Ishikawa (cell line): ENCODE measurements at regions not wholly inside any gene's neighbourhood (a gene's known extent, or its start where the extent isn't known, plus 50 kb on each side); places are given as distances from the start of the nearest gene placed in this dataset.

Experiments used
- CEBPB ChIP-seq: IDR thresholded peaks from 2 replicates; pipeline ENCODE4 v1.6.1; 2012
- CREB1 ChIP-seq: IDR thresholded peaks from 2 replicates; pipeline ENCODE4 v1.6.1; 2012; ENCODE audit warnings: low read depth
- EGR1 ChIP-seq: IDR thresholded peaks from 2 replicates; pipeline ENCODE4 v1.6.1; 2012
- EP300 ChIP-seq: IDR thresholded peaks from 2 replicates; pipeline ENCODE4 v1.6.1; 2012; ENCODE audit warnings: borderline replicate concordance
- FOXM1 ChIP-seq: IDR thresholded peaks from 2 replicates; pipeline ENCODE4 v1.6.1; 2012; ENCODE audit warnings: low read depth, borderline replicate concordance
- MAX ChIP-seq: IDR thresholded peaks from 2 replicates; pipeline ENCODE4 v1.6.1; 2012
- NFIC ChIP-seq: IDR thresholded peaks from 2 replicates; pipeline ENCODE4 v1.6.1; 2012
- RAD21 ChIP-seq: IDR thresholded peaks from 2 replicates; pipeline ENCODE4 v1.6.1; 2012; ENCODE audit warnings: low read depth
- TAF1 ChIP-seq: IDR thresholded peaks from 2 replicates; pipeline ENCODE4 v1.6.1; 2012; ENCODE audit warnings: low read depth, mild to moderate bottlenecking
- TCF12 ChIP-seq: IDR thresholded peaks from 2 replicates; pipeline ENCODE4 v1.6.1; 2012; ENCODE audit warnings: low read depth
- TEAD4 ChIP-seq: IDR thresholded peaks from 2 replicates; pipeline ENCODE4 v1.6.1; 2012
- USF1 ChIP-seq: IDR thresholded peaks from 2 replicates; pipeline ENCODE4 v1.6.1; 2012
- YY1 ChIP-seq: IDR thresholded peaks from 2 replicates; pipeline ENCODE4 v1.6.1; 2012; ENCODE audit warnings: low read depth
- ZBTB7A ChIP-seq: IDR thresholded peaks from 2 replicates; pipeline ENCODE4 v1.6.1; 2012; ENCODE audit warnings: low read depth
- TF ChIP-seq, protein P1 (sequence below): IDR thresholded peaks from 2 replicates; pipeline ENCODE4 v1.6.1; 2012; ENCODE audit warnings: low read depth, mild to moderate bottlenecking

DNA sequence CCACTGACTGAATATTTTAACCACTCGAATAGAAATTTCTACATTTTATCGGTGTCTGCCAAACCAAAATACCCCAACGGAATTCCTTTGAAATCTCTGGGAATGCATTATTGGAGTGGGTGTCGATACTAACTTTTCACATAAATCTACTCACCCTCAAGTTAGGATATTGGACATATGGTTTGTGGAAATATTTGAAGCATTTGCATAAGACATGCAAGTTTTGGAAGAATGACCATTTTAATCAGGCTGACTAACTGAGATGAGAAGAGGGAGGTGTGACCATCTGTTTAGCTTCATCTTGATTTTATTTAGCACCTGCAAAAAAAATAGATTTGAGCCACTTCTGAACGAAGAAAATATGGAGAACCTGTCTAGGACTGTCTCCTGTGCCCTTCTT lies 61.2 kb downstream of the KLF6 start:
- TF ChIP-seq YY1: no peak
- TF ChIP-seq CREB1: no peak
- TF ChIP-seq USF1: no peak
- no peak for TF ChIP-seq RAD21
- no peak for TF ChIP-seq EGR1
- TF ChIP-seq TAF1: no peak
- no peak for TF ChIP-seq EP300
- TF ChIP-seq TCF12: no peak

DNA sequence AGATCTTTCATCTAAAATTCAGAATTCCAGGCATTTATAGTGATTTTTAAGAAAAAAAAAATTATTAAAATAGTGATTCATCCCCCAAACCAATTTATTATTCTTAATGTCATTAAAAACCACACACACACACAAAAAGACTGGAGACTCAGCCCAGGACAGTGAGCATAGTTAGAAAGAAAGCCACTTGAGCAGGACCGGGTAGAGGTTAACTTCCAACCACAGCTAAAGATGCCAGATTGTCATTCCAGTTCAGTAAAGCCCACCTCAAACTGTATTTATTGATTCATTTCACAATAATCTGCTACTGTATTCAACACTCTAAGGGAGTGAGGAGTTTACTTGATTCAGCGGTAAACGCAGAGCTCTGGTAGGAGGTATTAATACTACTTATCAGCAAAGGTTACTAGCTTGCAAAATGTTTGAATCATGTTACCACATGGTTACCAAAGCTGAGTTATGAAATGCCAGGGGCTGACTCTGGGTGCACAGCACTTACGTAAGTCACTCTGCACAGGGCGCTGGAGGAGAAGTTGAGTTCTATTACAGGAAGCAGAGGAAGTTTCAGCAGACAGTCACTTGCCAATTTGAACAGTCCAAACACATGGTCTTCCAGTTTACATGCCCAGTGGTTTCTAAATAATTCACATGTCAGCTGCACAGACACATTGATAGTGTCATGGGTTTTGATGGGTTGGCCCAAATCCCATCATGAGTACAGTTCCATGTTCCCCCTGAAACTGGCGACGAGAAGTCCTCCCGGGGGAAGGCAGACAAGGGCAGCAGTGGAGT lies 64.6 kb downstream of the KLF6 start:
- TF ChIP-seq NFIC (no peak), TEAD4 (no peak), ZBTB7A (no peak), EGR1 (no peak), CEBPB (no peak)

DNA sequence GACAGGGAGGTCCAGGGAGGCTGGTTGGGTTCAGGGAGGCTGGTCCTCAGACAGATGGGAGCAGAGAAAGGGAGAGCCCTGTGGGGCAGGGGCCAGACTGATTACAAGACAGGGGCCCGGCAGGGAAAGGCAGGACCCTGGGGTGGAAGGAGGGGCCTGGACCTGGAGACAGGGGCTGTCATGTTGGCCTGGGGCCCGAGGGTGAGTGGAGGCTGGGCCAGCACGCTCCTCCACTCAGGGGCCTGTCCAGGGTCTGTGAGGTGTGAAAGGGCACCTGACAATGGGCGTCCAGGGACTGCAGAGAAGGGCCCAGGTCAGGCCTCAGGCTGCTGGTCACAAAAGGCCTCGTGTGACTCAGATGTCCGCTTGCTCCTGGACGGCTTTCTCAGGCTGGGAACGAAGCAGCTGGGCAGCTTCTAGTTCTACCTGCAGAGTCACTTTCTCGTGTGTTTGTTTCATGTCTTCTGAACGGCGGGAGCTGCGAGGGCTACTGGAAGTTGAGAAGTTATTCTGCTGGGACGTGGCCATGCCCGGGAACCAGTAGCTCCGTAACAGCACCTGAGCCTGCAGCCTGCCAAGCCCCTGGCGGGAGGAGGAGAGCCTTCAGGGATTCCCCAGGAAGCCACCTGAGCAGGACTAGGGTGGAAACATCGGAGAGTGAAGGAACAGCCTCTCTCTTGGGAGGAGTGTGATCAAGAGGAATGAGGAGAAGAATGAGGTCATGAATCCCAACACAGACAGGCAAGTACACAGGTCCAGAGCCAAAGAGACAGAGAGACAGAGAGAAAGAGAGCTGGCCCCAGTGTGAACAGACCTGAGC lies 65.8 kb downstream of the KLF6 start:
- no peak for TF ChIP-seq TEAD4
- TF ChIP-seq YY1: no peak
- no peak for TF ChIP-seq TAF1
- TF ChIP-seq MAX: no peak
- TF ChIP-seq, protein P1, sequence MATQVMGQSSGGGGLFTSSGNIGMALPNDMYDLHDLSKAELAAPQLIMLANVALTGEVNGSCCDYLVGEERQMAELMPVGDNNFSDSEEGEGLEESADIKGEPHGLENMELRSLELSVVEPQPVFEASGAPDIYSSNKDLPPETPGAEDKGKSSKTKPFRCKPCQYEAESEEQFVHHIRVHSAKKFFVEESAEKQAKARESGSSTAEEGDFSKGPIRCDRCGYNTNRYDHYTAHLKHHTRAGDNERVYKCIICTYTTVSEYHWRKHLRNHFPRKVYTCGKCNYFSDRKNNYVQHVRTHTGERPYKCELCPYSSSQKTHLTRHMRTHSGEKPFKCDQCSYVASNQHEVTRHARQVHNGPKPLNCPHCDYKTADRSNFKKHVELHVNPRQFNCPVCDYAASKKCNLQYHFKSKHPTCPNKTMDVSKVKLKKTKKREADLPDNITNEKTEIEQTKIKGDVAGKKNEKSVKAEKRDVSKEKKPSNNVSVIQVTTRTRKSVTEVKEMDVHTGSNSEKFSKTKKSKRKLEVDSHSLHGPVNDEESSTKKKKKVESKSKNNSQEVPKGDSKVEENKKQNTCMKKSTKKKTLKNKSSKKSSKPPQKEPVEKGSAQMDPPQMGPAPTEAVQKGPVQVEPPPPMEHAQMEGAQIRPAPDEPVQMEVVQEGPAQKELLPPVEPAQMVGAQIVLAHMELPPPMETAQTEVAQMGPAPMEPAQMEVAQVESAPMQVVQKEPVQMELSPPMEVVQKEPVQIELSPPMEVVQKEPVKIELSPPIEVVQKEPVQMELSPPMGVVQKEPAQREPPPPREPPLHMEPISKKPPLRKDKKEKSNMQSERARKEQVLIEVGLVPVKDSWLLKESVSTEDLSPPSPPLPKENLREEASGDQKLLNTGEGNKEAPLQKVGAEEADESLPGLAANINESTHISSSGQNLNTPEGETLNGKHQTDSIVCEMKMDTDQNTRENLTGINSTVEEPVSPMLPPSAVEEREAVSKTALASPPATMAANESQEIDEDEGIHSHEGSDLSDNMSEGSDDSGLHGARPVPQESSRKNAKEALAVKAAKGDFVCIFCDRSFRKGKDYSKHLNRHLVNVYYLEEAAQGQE: no peak
- TF ChIP-seq USF1: no peak
- TF ChIP-seq ZBTB7A: no peak
- no peak for TF ChIP-seq RAD21
- TF ChIP-seq TCF12: no peak
- no peak for TF ChIP-seq EGR1
- no peak for TF ChIP-seq CREB1
- TF ChIP-seq FOXM1: no peak
- TF ChIP-seq CEBPB: no peak
- no peak for TF ChIP-seq NFIC
- no peak for TF ChIP-seq EP300

DNA sequence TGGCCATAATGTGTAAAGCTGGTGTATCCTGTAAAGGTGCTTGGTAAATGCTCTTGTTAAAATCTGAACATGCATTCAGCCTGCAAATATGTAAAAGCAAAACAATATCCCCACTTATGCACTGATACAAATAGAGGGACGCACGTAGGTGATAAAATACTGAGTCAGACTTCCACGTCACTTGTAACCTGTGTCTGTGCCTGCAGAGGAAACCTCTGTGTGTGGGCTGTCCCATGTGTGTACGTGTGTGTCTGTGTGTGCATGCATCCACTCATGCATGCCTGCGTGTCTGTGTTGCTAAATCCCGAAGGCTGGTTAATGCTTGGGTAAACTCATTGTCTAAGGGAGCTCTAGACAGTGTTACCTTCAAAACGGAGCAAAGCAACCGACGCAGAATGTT lies 68.9 kb downstream of the KLF6 start:
- no peak for TF ChIP-seq NFIC
- no peak for TF ChIP-seq TCF12
- no peak for TF ChIP-seq EGR1
- TF ChIP-seq, protein P1: no peak
- TF ChIP-seq ZBTB7A: no peak
- TF ChIP-seq YY1: no peak
- no peak for TF ChIP-seq EP300
- TF ChIP-seq CREB1: no peak
- TF ChIP-seq TAF1: no peak
- TF ChIP-seq USF1: no peak
- no peak for TF ChIP-seq TEAD4
- TF ChIP-seq CEBPB: no peak
- TF ChIP-seq RAD21: no peak

DNA sequence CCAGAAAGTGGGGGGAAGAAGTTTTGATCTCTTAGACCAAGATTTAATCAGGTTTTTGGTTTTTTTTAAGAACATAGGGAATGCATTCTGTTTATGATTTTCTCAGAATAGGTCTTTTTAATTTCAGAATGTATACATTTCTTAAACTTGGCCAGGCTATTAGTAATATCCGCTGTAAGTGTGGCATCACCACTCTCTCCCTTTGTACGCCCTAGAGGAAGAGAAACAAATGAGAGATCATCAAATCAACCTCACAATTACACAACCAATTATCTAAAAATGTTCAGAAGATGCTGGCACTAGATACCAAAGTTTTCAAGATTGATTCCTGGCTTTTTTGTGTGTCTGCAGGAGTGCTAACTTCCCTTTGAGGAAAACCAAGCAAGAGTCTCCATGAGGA lies 70.0 kb downstream of the KLF6 start:
- TF ChIP-seq TCF12: no peak
- TF ChIP-seq TAF1: no peak
- TF ChIP-seq TEAD4: no peak
- no peak for TF ChIP-seq FOXM1
- no peak for TF ChIP-seq MAX
- TF ChIP-seq YY1: no peak
- TF ChIP-seq USF1: no peak
- no peak for TF ChIP-seq CREB1
- no peak for TF ChIP-seq EGR1
- no peak for TF ChIP-seq RAD21
- no peak for TF ChIP-seq EP300
- no peak for TF ChIP-seq ZBTB7A
- TF ChIP-seq, protein P1: no peak
- no peak for TF ChIP-seq CEBPB
- no peak for TF ChIP-seq NFIC
